Urothelium cell line (cell line): ENCODE measurements at regions not wholly inside any gene's neighbourhood (a gene's known extent, or its start where the extent isn't known, plus 50 kb on each side); places are given as distances from the start of the nearest gene placed in this dataset.

Experiments
- DNase-seq: peaks from one replicate; pipeline ENCODE4 v3.0.0; 2011; ENCODE audit warnings: low spot score, mixed read lengths
- FAIRE-seq: peaks from 2 replicates; lab custom pipeline; 2011; peaks lifted over from hg19 to GRCh38; lab: Jason Lieb, UNC

DNA sequence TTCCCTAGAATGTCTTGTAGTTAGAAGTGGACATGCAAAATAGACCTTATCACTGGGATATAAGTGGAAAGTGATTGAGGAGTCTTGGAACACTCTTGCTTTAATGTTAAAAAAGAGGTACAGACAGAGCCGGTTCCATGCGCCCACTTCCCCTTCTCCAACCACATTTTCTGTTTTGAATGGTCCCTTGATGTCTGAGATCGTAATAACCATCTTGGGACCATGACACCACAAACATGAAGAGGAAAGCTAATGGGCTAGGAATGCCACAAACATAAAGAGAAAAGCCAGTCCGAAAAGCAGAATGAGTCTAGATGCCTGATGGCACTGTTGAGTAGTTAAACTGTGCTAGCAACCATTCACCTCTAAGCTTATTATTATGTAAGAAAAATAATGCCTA is 54.8 kb upstream of the SPON1 start:
- FAIRE-seq (no peak), DNase-seq (no peak)

DNA sequence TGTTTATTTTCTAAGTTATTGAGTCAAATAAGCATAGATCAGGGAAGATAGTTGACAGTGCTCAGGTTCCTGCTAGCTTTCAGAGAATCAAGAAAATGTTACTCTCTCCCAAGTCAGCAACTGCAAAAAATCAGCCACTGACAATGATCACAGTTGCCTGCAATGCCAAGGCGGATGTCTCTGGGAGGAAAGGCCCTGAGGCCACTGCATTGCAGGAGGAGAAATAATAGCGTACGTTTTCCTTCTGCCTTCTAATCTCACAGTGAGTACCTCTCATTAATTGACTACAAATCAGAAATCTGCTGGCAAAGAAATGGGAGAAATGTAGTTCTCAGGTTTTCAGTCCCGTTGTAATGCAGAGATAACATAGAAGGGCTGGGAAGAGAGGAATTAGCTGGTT is 54.0 kb upstream of the SPON1 start:
- FAIRE-seq, result no peak
- DNase-seq, result no peak
